HepG2 (cell line): ENCODE measurements at regions not wholly inside any gene's neighbourhood (a gene's known extent, or its start where the extent isn't known, plus 50 kb on each side); places are given as distances from the start of the nearest gene placed in this dataset.

ENCODE experiments used
- EEA1 ChIP-seq: sonication (generic); formaldehyde crosslinking; IDR thresholded peaks from 2 replicates; pipeline ENCODE4 v1.5.1; 2020; ENCODE audit warnings: mild to moderate bottlenecking, missing genetic modification reagents, borderline replicate concordance
- FOXO1 ChIP-seq: sonication (generic); formaldehyde crosslinking; IDR thresholded peaks from 2 replicates; pipeline ENCODE4 v1.4.0; 2020; ENCODE audit warnings: missing genetic modification reagents
- KIAA2018 ChIP-seq: sonication (generic); formaldehyde crosslinking; IDR thresholded peaks from 2 replicates; pipeline ENCODE4 v1.5.0; 2020; ENCODE audit warnings: mild to moderate bottlenecking, missing genetic modification reagents, borderline replicate concordance
- MAX ChIP-seq: IDR thresholded peaks from 2 replicates; pipeline ENCODE4 v1.6.1; 2012; ENCODE audit warnings: inconsistent platforms
- MXD4 ChIP-seq: IDR thresholded peaks from 2 replicates; pipeline ENCODE4 v1.6.1; 2016; ENCODE audit warnings: mild to moderate bottlenecking, missing biosample characterization, missing genetic modification reagents
- MXI1 ChIP-seq: IDR thresholded peaks from 3 replicates; pipeline ENCODE4 v1.6.1; 2012; ENCODE audit warnings: low read depth, low read length, inconsistent platforms, borderline replicate concordance
- NRL ChIP-seq: sonication (generic); formaldehyde crosslinking; IDR thresholded peaks from 2 replicates; pipeline ENCODE4 v1.5.0; 2020; ENCODE audit warnings: missing genetic modification reagents, mild to moderate bottlenecking, moderate library complexity, borderline replicate concordance
- PBX3 ChIP-seq: sonication (generic); formaldehyde crosslinking; IDR thresholded peaks from 2 replicates; pipeline ENCODE4 v1.8.1; 2023; ENCODE audit warnings: missing genetic modification reagents, inconsistent platforms, borderline replicate concordance
- RBAK ChIP-seq: sonication (generic); formaldehyde crosslinking; IDR thresholded peaks from 2 replicates; pipeline ENCODE4 v1.5.1; 2020; ENCODE audit warnings: mild to moderate bottlenecking, missing genetic modification reagents
- SNAPC2 ChIP-seq: sonication (generic); formaldehyde crosslinking; IDR thresholded peaks from 2 replicates; pipeline ENCODE4 v1.8.1; 2022; ENCODE audit warnings: mild to moderate bottlenecking, missing genetic modification reagents
- STAT5B ChIP-seq: sonication (generic); formaldehyde crosslinking; IDR thresholded peaks from 2 replicates; pipeline ENCODE4 v1.4.0; 2020; ENCODE audit warnings: missing genetic modification reagents
- XBP1 ChIP-seq: sonication (generic); formaldehyde crosslinking; IDR thresholded peaks from 2 replicates; pipeline ENCODE4 v1.5.0; 2020; ENCODE audit warnings: missing genetic modification reagents
- XRCC5 ChIP-seq: fragments of 200-400 bp; formaldehyde crosslinking; optimal IDR thresholded peaks from 2 replicates; pipeline ENCODE3; 2017; ENCODE audit warnings: mild to moderate bottlenecking, low read length
- ZNF274 ChIP-seq: sonication (generic); formaldehyde crosslinking; IDR thresholded peaks from 2 replicates; pipeline ENCODE4 v1.5.1; 2020; ENCODE audit warnings: mild to moderate bottlenecking, missing genetic modification reagents
- ZNF512 ChIP-seq: sonication (generic); formaldehyde crosslinking; IDR thresholded peaks from 2 replicates; pipeline ENCODE4 v1.4.0; 2020; ENCODE audit warnings: mild to moderate bottlenecking, missing genetic modification reagents
- ZNF557 ChIP-seq: sonication (generic); formaldehyde crosslinking; IDR thresholded peaks from 2 replicates; pipeline ENCODE4 v1.4.0; 2020; ENCODE audit warnings: missing genetic modification reagents
- ZNF850 ChIP-seq: sonication (generic); formaldehyde crosslinking; conservative IDR thresholded peaks from 2 replicates; pipeline ENCODE4 v1.9.0; 2021; ENCODE audit warnings: mild to moderate bottlenecking, missing genetic modification reagents

GRCh38 chr16:51057102-51057793, 93.8 kb downstream of the SALL1 start (continued):
- TF ChIP-seq ZNF512 (CRISPR knock-in tag) (no peak), XRCC5 (peak; percentile 23), KIAA2018 (CRISPR knock-in tag) (no peak), ZNF274 (CRISPR knock-in tag) (0 out of 2 replicates have a peak, but pooled peaks have one; percentile 40), MXD4 (CRISPR knock-in tag) (no peak), RBAK (CRISPR knock-in tag) (peak; percentile 59; the same call in 1 of the 2 replicates), MXI1 (no peak), PBX3 (CRISPR knock-in tag) (no peak), NRL (CRISPR knock-in tag) (no peak), MAX (0 out of 2 replicates have a peak, but pooled peaks have one; percentile 42), ZNF557 (no peak), SNAPC2 (CRISPR knock-in tag) (no peak), XBP1 (no peak), STAT5B (CRISPR knock-in tag) (no peak), FOXO1 (CRISPR knock-in tag) (no peak), EEA1 (no peak), ZNF850 (CRISPR knock-in tag) (no peak)
